Islet precursor cell (in vitro differentiated cells): ENCODE measurements at regions not wholly inside any gene's neighbourhood (a gene's known extent, or its start where the extent isn't known, plus 50 kb on each side); places are given as distances from the start of the nearest gene placed in this dataset.
"Not testable (repeated sequence)": the region's sequence is repeated elsewhere in the genome, so short reads cannot be mapped to it uniquely, and the experiment has no call there.

Experiments used
- DNase-seq: peaks from one replicate; pipeline ENCODE4 v3.0.0-alpha.2; 2018

GRCh38 chr12:83313322-83313721, 626.6 kb downstream of the TMTC2 start:
- no peak for DNase-seq

DNA sequence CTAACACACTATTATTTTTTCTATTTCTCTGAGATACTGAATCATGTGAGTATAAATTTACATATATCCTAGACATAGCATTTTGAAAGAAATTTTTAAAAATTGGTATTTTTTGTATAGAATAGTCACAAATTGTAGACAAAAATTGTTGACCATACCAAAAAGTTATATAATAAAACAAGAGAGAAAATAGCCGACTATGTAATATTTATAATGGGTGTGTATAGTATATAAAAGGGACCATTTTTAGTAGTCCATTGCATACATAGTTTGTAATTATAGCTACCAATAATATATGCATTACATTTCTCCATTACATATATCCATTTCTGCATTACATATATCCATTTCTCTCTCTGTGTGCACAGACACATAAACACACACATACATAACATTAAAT, 590.2 kb downstream of the TMTC2 start:
- no peak for DNase-seq

GRCh38 chr12:83271201-83271600, 584.5 kb downstream of the TMTC2 start:
- DNase-seq, result no peak

DNA sequence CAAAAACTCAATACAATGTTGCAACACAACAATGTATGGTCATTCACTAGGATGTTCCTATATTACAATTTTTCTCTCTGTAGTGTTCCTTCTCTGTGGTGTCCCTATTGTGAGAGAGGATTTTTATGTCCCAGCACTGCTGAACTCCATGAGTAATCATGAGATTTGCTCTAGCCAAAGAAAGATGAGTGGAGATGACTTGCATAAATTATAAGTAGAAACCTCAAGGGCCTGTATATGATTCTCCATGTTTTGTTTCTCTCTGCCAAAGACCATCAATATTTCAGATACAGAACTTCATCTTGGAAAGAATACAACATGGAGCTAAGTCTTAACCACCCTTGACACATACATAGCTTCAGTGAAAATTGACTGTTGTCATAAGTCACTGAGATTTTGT, 579.1 kb downstream of the TMTC2 start:
- no peak for DNase-seq

GRCh38 chr12:83261998-83262397, 575.3 kb downstream of the TMTC2 start:
- DNase-seq, result no peak

DNA sequence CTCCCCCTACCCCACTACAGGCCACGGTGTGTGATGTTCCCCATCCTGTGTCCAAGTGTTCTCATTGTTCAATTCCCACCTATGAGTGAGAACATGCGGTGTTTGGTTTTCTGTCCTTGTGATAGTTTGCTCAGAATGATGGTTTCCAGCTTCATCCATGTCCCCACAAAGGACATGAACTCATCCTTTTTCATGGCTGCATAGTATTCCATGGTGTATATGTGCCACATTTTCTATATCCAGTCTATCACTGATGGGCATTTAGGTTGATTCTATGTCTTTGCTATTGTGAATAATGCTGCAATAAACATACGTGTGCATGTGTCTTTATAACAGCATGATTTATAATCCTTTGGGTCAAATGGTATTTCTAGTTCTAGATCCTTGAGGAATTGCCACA, 573.4 kb downstream of the TMTC2 start:
- not testable (repeated sequence) for DNase-seq

- DNase-seq, result no peak
These were observed 571.0 kb downstream of the TMTC2 start for GRCh38 chr12:83257726-83258125.

- DNase-seq, result no peak
These were observed 569.9 kb downstream of the TMTC2 start for GRCh38 chr12:83256562-83256961.

- no peak for DNase-seq
These were observed 564.2 kb downstream of the TMTC2 start for GRCh38 chr12:83250866-83251265.

GRCh38 chr12:83245156-83245555, 558.5 kb downstream of the TMTC2 start:
- DNase-seq, result no peak

DNA sequence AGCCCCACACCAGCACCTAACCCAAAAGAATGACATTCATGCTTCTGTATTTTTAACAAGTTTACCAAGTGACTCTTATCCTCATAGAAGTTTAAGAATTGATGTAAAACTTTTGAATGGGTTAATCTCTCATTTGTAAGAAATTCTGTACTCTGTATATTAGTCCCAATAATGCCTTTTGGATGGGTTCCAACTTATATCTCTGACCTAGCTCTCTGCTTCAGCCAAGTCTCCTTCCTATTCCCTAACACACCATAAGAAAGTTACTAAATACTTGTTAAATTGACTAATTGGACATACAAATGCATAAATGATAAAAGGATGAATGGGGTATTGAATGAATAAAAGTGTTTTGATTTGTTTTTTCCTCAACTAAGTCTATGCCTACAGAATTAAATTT, 557.3 kb downstream of the TMTC2 start:
- DNase-seq, result no peak

- not testable (repeated sequence) for DNase-seq
These were observed 547.3 kb downstream of the TMTC2 start for GRCh38 chr12:83233987-83234386.

DNA sequence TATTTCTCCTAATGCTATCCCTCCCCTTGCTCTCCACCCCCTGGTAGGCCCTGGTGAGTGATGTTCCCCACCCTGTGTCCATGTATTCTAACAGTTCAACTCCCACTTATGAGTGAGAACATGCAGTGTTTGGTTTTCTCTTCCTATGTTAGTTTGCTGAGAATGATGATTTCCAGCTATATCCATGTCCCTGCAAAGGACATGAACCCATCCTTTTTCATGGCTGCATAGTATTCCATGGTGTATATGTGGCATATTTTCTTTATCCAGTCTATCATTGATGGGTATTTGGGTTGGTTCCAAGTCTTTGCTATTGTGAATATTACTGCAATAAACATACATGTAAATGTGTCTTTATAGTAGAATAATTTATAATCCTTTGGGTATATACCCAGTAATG, 540.3 kb downstream of the TMTC2 start:
- DNase-seq, result not testable (repeated sequence)

DNA sequence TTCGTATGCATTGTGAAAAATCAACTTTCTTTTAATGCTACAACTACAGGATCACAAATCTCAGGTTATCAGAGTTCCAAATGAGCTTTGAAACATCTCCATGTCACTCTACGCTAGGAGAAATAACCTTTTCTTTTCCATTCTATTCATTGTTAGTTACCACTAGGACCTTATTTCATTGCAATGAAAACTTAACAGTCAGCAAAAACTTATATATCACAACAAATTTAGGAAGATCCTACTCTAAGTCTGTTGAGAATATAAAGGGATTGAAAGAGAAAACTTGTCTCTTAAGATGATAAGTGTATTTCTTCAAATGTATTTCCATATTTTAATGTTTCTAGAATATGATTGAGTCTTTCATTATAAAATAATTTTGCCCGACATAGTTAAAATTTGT, 539.1 kb downstream of the TMTC2 start:
- DNase-seq, result no peak

DNA sequence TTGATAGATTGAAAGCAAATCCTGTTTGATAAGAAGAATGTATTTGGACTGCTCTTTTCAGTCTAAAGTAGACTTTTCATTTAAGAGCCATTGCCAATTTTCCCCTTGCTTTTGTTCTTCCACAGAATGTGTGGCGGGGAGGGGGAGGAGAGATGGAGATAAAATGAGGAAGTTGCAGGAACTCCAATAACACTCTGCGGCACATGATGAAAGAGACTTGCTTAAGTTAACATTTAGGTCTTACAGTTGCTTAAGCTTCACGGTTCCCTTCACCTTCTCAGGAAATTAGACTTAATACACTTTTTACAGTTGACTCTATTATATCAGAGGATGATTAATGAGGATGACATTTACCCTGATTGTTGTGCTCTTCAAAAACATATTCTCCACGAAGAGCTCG, 537.3 kb downstream of the TMTC2 start:
- DNase-seq, result no peak

DNA sequence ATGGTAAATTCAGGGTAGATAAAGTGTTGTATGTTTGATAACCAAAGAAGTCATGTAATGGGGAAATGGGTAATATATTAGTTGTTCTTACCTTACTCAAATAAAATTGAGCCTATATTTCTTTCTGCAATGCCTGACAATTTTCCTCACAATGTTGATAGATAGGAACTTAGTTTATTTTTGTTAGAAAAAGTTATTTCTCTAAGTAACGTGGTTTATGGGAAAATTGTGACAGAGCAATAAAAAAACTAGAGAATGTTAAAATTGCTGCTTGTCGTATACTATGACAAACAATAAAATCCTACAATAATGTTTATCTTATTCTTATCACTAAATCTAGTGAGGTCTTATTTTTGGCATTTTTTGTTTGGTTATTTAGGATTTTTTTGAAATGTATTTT, 534.1 kb downstream of the TMTC2 start:
- no peak for DNase-seq

DNA sequence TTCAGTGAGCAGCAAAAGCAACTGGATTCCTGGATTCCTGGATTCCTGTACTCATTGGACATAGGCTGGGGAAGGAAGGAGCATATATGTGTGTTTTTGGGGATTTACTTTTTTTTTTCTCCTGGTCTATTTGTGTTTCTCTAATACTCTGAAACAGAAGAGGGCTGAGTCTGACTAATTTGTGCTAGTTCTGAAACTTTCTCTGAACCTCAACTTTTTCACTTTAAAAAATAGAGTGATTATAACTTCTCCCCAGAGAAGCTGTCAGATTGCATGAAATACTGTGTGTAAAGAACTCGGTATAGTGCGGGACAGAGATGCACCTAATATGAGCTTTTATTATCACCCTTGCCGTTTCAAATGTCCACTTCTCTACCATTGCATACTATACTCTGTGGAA, 529.5 kb downstream of the TMTC2 start:
- no peak for DNase-seq

DNA sequence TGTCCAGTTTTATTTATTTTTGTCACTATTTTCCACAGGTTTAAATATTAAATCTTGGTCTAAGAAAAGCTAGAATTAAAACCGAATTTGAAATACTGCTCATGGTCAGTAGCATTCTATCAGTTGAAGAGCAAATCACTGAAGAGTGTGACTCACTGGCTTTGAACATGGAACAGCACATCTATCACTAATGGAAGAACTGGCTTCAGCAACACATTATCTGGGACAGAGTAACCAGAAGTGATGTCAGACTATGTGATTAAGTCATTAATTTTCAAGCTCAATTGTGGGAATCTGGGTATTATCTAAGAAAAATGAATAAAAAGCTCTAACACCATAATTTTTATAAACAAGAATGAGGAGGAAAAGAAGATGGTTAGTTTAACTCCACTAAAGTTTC, 527.5 kb downstream of the TMTC2 start:
- DNase-seq, result no peak

DNA sequence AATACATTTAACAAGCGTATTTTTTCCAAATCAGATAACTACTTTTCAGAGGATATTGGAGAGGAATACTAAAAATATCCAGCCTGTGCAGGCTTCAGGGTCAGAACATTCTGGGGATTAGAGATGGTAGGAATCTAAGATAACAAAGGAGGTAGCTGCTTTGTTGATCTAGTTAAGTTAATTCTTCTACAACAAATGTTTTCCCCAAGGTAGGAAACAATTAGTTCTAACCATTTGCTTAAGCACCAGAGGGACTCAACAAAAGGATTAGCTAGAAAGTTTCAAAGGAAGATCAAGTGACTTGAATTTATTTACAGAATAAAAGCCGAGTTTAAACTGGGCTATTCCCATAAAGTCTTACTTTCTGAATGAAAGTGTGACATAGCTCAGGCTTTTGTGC, 524.2 kb downstream of the TMTC2 start:
- DNase-seq, result no peak

DNA sequence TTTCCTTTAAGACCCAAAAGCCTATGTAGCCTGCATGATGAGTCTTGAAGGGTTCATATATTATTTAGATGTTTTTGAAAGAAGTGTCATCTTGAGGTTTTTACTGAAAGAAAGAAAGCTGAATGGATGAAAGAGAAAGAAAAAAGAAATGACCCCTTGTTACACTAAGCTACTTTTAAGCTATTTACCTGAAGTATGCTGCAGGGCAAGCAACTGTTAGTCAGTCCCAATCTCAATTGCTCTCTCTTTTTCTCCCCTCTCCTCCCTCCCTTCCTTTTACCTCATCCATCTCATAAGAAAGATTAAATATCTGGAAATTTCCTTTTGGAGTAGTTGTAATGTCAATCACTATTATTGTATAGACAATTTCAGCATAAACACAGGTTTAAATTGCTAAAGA, 512.4 kb downstream of the TMTC2 start:
- DNase-seq, result no peak

DNA sequence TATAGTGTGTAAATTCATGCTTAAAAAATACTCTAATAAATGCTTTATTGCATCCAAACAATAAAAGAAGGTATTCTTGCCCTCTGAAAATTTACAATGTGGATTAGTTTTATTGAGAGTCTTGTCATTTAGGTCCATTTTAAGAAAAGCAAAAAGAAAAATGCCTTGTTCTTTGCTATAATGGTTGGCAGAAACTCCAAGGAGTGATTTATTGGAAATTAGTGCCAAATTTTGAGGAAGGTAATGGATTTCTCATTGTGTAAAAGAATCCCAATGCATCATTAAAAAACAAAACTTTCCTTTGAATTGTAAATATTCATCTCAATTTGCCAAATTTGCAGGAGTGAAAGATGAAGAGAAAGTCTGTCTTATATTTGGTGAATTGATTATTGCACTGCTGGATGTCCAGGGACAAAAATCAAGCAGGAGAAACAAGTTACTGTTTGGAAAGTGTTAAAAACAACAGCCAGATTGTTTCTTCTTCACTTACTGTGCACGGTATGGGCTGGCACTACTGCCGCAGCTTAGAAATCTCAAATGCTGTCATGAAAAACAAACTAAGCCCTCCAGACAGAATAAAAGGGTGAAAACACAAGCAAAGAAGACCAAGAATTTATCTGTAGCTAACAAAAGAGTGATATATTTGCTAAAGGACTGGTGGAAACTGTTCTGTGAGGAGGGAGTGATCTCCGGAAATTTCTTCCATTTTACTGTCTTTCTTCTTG, 511.7 kb downstream of the TMTC2 start:
- no peak for DNase-seq

DNA sequence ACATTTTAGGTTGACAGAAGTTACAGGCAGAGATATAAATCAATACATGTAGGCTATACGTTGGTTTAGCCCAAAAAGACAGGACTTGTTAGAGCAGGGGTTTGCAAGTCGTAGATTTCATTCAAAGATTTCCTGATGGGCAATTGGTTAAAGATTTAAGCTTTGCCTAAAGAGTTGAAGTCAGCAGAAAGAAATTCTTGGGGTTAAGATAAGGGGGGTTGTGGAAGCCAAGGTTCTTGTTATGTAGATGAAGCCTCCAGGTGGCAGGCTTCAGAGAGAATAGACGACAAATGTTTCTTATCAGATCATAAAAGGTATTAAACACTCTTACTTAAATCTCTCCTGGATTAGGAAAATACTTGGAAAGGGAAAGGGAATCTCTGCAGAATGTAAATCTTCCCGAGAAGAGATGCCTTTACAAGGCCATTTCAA, 510.8 kb downstream of the TMTC2 start:
- no peak for DNase-seq

DNA sequence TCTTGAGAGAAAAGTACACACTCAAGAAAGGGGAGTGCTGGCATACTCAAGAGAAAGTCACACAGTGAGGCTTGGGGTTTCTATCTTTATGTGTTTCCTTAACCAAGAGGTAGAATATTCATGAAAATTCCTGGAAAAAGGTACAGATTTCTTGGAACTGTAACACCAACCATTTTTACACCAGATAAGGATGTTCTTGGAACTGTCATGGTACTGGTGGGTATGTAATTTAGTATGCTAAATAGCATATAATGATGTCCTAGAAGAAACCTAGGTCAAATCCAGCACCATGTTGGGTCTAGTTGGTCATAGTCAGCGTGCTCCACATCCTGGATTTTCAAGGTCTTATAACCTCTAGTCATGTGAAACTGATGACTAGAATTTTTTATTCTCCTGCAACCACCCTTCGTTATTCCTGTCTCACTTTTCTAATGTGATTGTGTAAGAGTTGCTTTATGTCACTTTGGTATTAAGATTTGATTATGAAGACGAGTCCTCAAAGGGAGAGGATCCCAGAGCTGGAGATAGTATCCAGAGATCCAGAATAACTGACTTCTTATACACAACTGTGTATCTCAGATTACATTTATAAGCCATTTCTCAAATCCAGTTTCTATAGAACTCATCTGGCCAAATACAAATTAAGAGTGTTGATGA, 510.1 kb downstream of the TMTC2 start:
- no peak for DNase-seq

DNA sequence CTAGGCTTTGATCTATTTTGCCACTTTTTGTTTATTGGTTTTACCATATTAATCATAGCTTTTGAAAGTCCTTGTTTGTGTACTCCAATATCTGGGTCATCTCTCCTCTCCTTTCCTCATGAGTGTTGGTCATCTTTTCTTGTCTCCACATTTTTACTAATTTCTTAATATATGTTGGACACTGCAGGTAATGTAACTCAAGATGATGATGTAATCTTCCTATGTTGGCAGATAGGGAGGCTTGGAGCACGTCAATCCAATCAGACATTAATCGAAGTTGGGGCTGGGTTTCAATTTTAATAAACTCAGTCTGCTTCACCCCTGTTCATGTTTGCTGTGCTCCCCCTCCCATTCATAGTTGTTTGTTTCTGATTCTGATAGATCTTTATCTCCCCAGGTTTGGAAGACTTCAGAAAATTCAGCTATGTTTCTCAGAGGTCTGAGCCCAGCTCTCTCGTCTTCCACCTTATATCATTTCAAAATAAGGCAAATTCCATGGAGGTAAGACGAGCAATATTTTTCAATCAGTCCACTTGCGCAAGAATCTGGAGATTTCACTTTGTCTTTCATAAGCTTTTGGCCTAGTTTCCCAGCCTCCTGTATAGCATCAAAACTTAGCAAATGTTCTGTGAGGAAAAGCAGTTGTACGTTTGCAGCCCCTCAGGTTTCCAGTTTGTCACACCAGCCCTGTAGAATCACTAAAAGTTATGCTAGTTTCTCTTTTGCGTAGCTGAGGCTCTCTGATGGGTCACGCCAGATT, 504.1 kb downstream of the TMTC2 start:
- DNase-seq, result no peak
